Activated CD4-positive, alpha-beta memory T cell treated with anti-CD3 and anti-CD28 coated beads, Interleukin-2, amount 10 ng/mL, durations not matched to agents 7 days and 5 days (primary cell): ENCODE measurements at regions not wholly inside any gene's neighbourhood (a gene's known extent, or its start where the extent isn't known, plus 50 kb on each side); places are given as distances from the start of the nearest gene placed in this dataset.
"Not testable (repeated sequence)": the region's sequence is repeated elsewhere in the genome, so short reads cannot be mapped to it uniquely, and the experiment has no call there.

Source experiments
- CTCF ChIA-PET: fragments of 350-600 bp; sonication (Branson Sonifier 250); formaldehyde crosslinking; loops from one replicate; lab custom pipeline; 2021; ENCODE audit warnings: antibody characterized with exemption, inconsistent platforms; lab: Charles Lee
- POLR2A ChIA-PET: fragments of 350-600 bp; sonication (Branson Sonifier 250); formaldehyde crosslinking; loops from one replicate; lab custom pipeline; 2021; ENCODE audit warnings: antibody characterized with exemption; lab: Charles Lee
- DNase-seq: peaks from one replicate; pipeline ENCODE4 v3.0.0-alpha.2; 2020
- H3K27ac Mint-ChIP-seq: one replicate; pipeline ENCODE4 v1.8.0; 2021; ENCODE audit warnings: mild to moderate bottlenecking, mixed read lengths
- H3K27me3 Mint-ChIP-seq: one replicate; pipeline ENCODE4 v1.8.0; 2021; ENCODE audit warnings: mixed read lengths
- H3K36me3 Mint-ChIP-seq: one replicate; pipeline ENCODE4 v1.8.0; 2021; ENCODE audit warnings: low read depth, mixed read lengths
- H3K4me1 Mint-ChIP-seq: one replicate; pipeline ENCODE4 v1.8.0; 2021; ENCODE audit warnings: mixed read lengths
- H3K4me3 Mint-ChIP-seq: one replicate; pipeline ENCODE4 v1.8.0; 2021; ENCODE audit warnings: mild to moderate bottlenecking, mixed read lengths
- H3K9me3 Mint-ChIP-seq: one replicate; pipeline ENCODE4 v1.8.0; 2021; ENCODE audit warnings: mixed read lengths

GRCh38 chr1:244322181-244322580 lies 129.5 kb downstream of the ADSS2 start:
- POLR2A ChIA-PET, result interaction anchor here (0.6 to 2.5 kb wide), 3 partner anchors 23 to 552 kb away, joined by 3 to 8 read pairs (median 3); no protein-coding TSS in a partner anchor
- DNase-seq, result no peak
- CTCF ChIA-PET, result interaction anchor here (5.0 kb wide), 1 partner anchor 23 kb away, joined by 33 read pairs; no protein-coding TSS in a partner anchor
- H3K4me1 Mint-ChIP-seq, result peaks cover 86% of the 10 kb centered on the region
- peak overlapping the region; percentile 10 for H3K4me3 Mint-ChIP-seq
- no peaks in the 10 kb centered on the region for H3K27me3 Mint-ChIP-seq
- H3K27ac Mint-ChIP-seq, result peak overlapping the region; percentile 95
- peaks cover 31% of the 10 kb centered on the region for H3K36me3 Mint-ChIP-seq
- peaks cover 3% of the 10 kb centered on the region for H3K9me3 Mint-ChIP-seq

GRCh38 chr1:244322791-244323521 lies 128.8 kb downstream of the ADSS2 start:
- Mint-ChIP-seq H3K36me3 (peaks cover 29% of the 10 kb centered on the region), H3K27me3 (no peaks in the 10 kb centered on the region), H3K4me1 (peaks cover 82% of the 10 kb centered on the region), H3K27ac (peak overlapping the region; percentile 95), H3K9me3 (peaks cover 3% of the 10 kb centered on the region), H3K4me3 (peak overlapping the region; percentile 73)
- peak; percentile 63 for DNase-seq
- CTCF ChIA-PET, result interaction anchor here (1.2 to 5.0 kb wide), 2 partner anchors 18 to 24 kb away, joined by 3 to 33 read pairs; no protein-coding TSS in a partner anchor
- POLR2A ChIA-PET, result interaction anchor here (0.6 to 2.5 kb wide), 3 partner anchors 24 to 553 kb away, joined by 3 to 8 read pairs (median 3); no protein-coding TSS in a partner anchor

- Mint-ChIP-seq H3K27me3 (no peaks in the 10 kb centered on the region), H3K27ac (peak overlapping the region; percentile 95), H3K9me3 (peaks cover 9% of the 10 kb centered on the region), H3K4me1 (peaks cover 70% of the 10 kb centered on the region), H3K4me3 (peak overlapping the region; percentile 73), H3K36me3 (peaks cover 34% of the 10 kb centered on the region)
- POLR2A ChIA-PET, result interaction anchor here (0.9 to 2.3 kb wide), 12 partner anchors 12 to 908 kb away, joined by 3 to 19 read pairs (median 4); partner anchors contain the start of genes ADSS2, AKT3 and HNRNPU
- no peak for DNase-seq
- CTCF ChIA-PET, result interaction anchor here (1.1 to 5.0 kb wide), 4 partner anchors 17 to 903 kb away, joined by 3 to 33 read pairs (median 4); no protein-coding TSS in a partner anchor
These were observed 127.4 kb downstream of the ADSS2 start for GRCh38 chr1:244324176-244324883.

GRCh38 chr1:244325056-244325758 lies 126.5 kb downstream of the ADSS2 start:
- Mint-ChIP-seq H3K36me3 (peaks cover 34% of the 10 kb centered on the region), H3K27ac (peak overlapping the region; percentile 95), H3K4me3 (peak overlapping the region; percentile 73), H3K27me3 (peaks cover under 1% of the 10 kb centered on the region), H3K9me3 (peaks cover 9% of the 10 kb centered on the region), H3K4me1 (peaks cover 61% of the 10 kb centered on the region)
- CTCF ChIA-PET, result interaction anchor here (0.6 to 5.0 kb wide), 7 partner anchors 11 to 903 kb away, joined by 3 to 33 read pairs (median 3); no protein-coding TSS in a partner anchor
- peak; percentile 65 for DNase-seq
- POLR2A ChIA-PET, result interaction anchor here (0.7 to 2.3 kb wide), 15 partner anchors 13 to 909 kb away, joined by 3 to 19 read pairs (median 4); partner anchors contain the start of genes ADSS2, AKT3 and HNRNPU

GRCh38 chr1:244326757-244327156 lies 125.0 kb downstream of the ADSS2 start:
- CTCF ChIA-PET, result interaction anchor here (5.0 kb wide), 1 partner anchor 27 kb away, joined by 33 read pairs; no protein-coding TSS in a partner anchor
- H3K4me1 Mint-ChIP-seq, result peaks cover 51% of the 10 kb centered on the region
- H3K9me3 Mint-ChIP-seq, result peaks cover 9% of the 10 kb centered on the region
- H3K27ac Mint-ChIP-seq, result peak overlapping the region; percentile 95
- no peak overlapping the region for H3K4me3 Mint-ChIP-seq
- peaks cover 35% of the 10 kb centered on the region for H3K36me3 Mint-ChIP-seq
- H3K27me3 Mint-ChIP-seq, result peaks cover 3% of the 10 kb centered on the region
- no peak for DNase-seq
- POLR2A ChIA-PET, result no interaction called here

- H3K9me3 Mint-ChIP-seq, result peaks cover 9% of the 10 kb centered on the region
- CTCF ChIA-PET, result no interaction called here
- DNase-seq, result no peak
- H3K27me3 Mint-ChIP-seq, result peaks cover 4% of the 10 kb centered on the region
- H3K4me1 Mint-ChIP-seq, result peaks cover 45% of the 10 kb centered on the region
- H3K27ac Mint-ChIP-seq, result no peak overlapping the region
- H3K4me3 Mint-ChIP-seq, result no peak overlapping the region
- POLR2A ChIA-PET, result no interaction called here
- H3K36me3 Mint-ChIP-seq, result peaks cover 30% of the 10 kb centered on the region
These were observed 124.2 kb downstream of the ADSS2 start for GRCh38 chr1:244327533-244327932.

- ChIA-PET POLR2A (no interaction called here), CTCF (interaction anchor here (0.7 kb wide), 1 partner anchor 23 kb away, joined by 3 read pairs; no protein-coding TSS in a partner anchor)
- Mint-ChIP-seq H3K4me3 (no peak overlapping the region), H3K27me3 (peaks cover 10% of the 10 kb centered on the region), H3K36me3 (peaks cover 26% of the 10 kb centered on the region), H3K27ac (no peak overlapping the region), H3K9me3 (peaks cover 9% of the 10 kb centered on the region), H3K4me1 (peaks cover 38% of the 10 kb centered on the region)
- DNase-seq, result no peak
These were observed 123.2 kb downstream of the ADSS2 start for GRCh38 chr1:244328476-244328875.

- ChIA-PET POLR2A (no interaction called here), CTCF (interaction anchor here (1.1 kb wide), 1 partner anchor 30 kb away, joined by 3 read pairs; no protein-coding TSS in a partner anchor)
- peaks cover 29% of the 10 kb centered on the region for H3K4me1 Mint-ChIP-seq
- peaks cover 11% of the 10 kb centered on the region for H3K9me3 Mint-ChIP-seq
- DNase-seq, result no peak
- no peak overlapping the region for H3K27ac Mint-ChIP-seq
- H3K27me3 Mint-ChIP-seq, result peaks cover 21% of the 10 kb centered on the region
- H3K4me3 Mint-ChIP-seq, result no peak overlapping the region
- peaks cover 20% of the 10 kb centered on the region for H3K36me3 Mint-ChIP-seq
These were observed 122.0 kb downstream of the ADSS2 start for GRCh38 chr1:244329591-244330317.

- Mint-ChIP-seq H3K27me3 (peaks cover 21% of the 10 kb centered on the region), H3K36me3 (peaks cover 20% of the 10 kb centered on the region), H3K27ac (no peak overlapping the region), H3K4me1 (peaks cover 24% of the 10 kb centered on the region), H3K4me3 (no peak overlapping the region), H3K9me3 (peaks cover 11% of the 10 kb centered on the region)
- CTCF ChIA-PET, result interaction anchor here (1.1 kb wide), 1 partner anchor 31 kb away, joined by 3 read pairs; no protein-coding TSS in a partner anchor
- DNase-seq, result no peak
- POLR2A ChIA-PET, result no interaction called here
These were observed 121.4 kb downstream of the ADSS2 start for GRCh38 chr1:244330318-244330625.

- CTCF ChIA-PET, POLR2A ChIA-PET, H3K36me3 Mint-ChIP-seq, DNase-seq, H3K4me3 Mint-ChIP-seq, H3K9me3 Mint-ChIP-seq, H3K27ac Mint-ChIP-seq, H3K4me1 Mint-ChIP-seq: not testable (repeated sequence)
- H3K27me3 Mint-ChIP-seq, result peaks cover 21% of the 10 kb centered on the region
These were observed 118.9 kb downstream of the ADSS2 start for GRCh38 chr1:244332761-244333160.

GRCh38 chr1:244334315-244334714 lies 117.4 kb downstream of the ADSS2 start:
- CTCF ChIA-PET, result interaction anchor here (0.6 kb wide), 1 partner anchor 17 kb away, joined by 3 read pairs; no protein-coding TSS in a partner anchor
- H3K4me1 Mint-ChIP-seq, H3K27ac Mint-ChIP-seq, H3K4me3 Mint-ChIP-seq, H3K36me3 Mint-ChIP-seq, DNase-seq, POLR2A ChIA-PET, H3K9me3 Mint-ChIP-seq: not testable (repeated sequence)
- H3K27me3 Mint-ChIP-seq, result peaks cover 21% of the 10 kb centered on the region

GRCh38 chr1:244334842-244335241 lies 116.9 kb downstream of the ADSS2 start:
- H3K4me3 Mint-ChIP-seq, H3K27ac Mint-ChIP-seq, CTCF ChIA-PET, DNase-seq, POLR2A ChIA-PET, H3K36me3 Mint-ChIP-seq, H3K4me1 Mint-ChIP-seq, H3K9me3 Mint-ChIP-seq: not testable (repeated sequence)
- H3K27me3 Mint-ChIP-seq, result peaks cover 21% of the 10 kb centered on the region
